HT1080 (cell line): ENCODE measurements at regions not wholly inside any gene's neighbourhood (a gene's known extent, or its start where the extent isn't known, plus 50 kb on each side); places are given as distances from the start of the nearest gene placed in this dataset.
A peak's percentile ranks its signal among the peaks of the same experiment; 100 is the strongest.
"Not testable (repeated sequence)": the region's sequence is repeated elsewhere in the genome, so short reads cannot be mapped to it uniquely, and the experiment has no call there.

Experiments
- DNase-seq: peaks from one replicate; pipeline ENCODE4 v3.0.0-alpha.2; 2015; ENCODE audit warnings: low read depth

DNA sequence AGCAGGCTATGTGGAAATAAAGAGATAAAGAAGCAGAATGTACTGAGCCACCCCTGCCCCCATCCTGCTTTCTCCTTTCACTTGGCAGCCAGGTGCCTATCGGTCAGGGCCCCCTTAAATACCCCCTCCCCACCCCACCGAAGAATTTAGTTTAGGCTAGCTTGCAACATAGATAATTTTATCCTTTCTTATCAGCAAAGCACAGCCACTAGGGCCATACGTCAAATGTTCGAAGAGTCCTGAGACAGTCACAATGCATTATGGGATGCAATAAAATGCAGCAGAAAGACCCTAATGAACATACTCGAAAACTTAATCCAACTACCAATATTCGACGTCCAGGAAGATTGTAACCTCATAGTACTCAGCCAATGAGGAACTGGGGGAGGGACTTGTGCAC, 71.4 kb downstream of the ZNF195 start:
- not testable (repeated sequence) for DNase-seq

DNA sequence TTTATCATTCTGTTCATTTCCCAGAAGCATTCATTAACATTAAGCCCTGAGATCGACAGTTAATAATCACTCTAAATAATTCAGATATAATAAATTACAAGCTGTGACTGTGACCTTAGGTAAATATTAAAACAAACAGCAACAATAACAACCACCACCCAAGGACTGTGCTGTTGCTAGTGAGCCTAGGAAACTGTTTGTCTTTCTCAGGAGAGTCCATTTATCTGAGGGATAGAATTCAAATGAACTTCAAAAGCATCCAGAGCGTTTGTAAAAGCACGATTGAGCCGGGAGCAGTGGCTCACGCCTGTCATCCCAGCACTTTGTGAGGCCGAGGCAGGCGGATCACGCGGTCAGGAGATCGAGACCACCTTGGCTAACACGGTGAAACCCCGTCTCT, 68.8 kb upstream of the MRGPRE start:
- not testable (repeated sequence) for DNase-seq

DNA sequence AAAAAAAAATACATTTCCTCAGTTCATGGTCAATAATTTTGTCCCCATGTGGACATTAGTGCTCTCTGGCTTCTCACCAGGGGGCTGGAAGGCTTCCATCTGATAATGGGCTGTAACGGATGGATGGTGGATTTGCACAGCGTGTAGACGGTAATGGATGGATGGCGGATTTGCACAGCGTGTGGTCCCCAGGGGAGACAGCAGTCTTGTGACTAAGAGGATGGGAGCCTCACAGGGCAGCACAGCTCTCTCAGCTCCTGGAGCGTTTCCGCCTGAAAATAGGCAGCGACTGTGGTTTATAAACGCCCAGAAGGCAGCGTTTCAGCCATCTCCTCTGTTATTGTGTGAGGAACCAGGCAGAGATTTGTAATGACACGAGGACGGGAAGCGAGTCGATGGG, 68.4 kb upstream of the MRGPRE start:
- DNase-seq = not testable (repeated sequence)

DNA sequence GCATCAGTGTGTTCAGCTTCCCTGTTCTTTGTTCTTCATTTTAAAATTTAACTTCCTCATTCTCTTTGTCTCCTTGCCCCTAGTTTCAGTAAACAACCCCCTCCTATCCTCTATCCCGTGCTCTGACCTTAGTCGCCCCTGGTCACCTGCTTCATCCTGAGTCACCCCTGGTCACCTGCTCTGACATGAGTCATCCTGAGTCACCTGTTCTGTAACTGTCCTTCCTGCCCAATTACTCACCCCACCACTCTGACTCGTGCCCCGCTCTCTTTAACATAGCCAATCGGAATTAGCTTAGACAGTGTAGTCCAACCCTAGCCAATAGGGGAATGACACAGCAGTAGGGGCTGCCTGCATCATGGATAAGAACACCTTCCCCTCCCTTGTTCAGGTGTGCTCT, 65.6 kb upstream of the MRGPRE start:
- DNase-seq = peak; percentile 60

DNA sequence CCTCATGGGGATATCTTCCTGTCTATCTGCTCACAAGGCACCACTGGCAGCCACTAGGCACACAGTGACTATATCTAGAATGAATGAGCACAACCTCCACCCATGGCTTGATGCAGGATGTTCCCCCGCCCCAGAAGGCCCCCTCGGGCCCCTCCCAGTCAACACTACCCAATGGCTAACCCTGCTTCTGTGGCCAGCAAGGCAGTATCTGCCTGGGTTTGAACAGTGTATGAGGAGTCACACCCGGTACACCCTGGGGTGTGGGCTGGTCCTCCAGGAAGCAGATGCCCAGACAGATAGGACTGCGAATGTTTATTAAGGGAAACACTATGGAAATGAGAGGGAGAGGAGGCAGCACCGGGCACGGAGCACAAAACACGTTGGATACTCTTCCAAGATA, 58.3 kb upstream of the MRGPRE start:
- not testable (repeated sequence) for DNase-seq

DNA sequence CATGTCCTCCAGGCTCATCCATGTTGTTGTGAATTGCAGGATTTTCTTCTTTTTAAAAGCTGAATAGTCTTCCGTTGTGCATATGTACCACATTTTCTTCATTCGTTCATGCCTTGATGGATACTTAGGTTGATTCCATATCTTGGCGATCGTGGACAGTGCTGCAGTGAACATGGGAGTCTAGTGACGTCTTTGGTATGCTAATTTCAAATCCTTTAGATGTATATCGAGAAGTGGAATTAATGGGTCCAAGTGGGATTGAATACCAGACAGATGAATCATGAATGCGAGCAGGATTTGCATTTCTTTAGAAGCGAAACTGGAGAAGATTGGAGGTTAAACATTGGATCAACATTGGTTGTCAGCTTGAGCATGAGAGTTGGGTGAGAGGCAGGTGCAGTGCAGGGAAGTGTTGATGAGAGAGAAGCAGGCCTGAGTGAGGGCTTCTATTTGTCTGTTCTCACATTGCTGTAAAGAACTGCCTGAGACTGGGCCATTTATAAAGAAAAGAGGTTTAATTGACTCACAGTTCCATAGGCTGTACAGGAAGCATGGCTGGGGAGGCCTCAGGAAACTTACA, 55.2 kb upstream of the MRGPRE start:
- not testable (repeated sequence) for DNase-seq

DNA sequence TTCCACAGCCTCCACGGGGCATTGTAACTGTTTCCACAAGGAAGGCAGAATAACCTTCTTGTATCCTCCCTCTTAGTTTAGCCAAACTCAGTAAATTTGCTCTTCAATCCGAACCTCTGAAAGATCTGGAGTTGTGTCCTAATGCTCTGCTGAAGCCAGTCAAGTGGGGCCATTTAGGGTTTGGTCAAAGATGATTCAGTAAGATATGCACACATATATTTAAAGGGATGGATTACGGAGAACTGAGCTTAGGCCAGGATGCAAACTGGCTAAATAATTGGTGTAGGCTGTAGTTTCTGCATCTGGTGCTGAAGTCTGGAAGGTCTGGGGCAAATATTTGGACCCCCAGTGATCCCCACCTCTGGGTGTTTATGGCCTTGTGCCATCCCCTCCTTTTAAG, 53.0 kb upstream of the MRGPRE start:
- not testable (repeated sequence) for DNase-seq

DNA sequence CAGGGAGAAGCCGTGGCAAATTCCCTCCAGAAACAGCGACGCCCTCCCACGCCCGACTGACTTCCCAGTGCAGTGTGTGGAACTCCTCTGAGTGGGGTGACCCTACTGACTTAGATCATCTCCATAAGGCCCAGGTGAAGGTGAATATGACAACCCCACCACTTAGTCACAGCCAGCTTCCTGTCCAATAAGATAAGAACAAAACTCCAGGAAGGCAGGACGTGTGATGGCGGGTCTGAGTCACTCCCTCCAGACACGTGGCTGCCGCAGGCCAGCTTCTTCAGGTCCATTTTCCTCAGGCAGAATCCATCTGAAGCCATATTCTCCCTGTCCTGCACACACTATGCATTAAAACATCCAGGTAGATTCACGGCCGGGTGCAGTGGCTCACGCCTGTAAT, 52.0 kb upstream of the MRGPRE start:
- not testable (repeated sequence) for DNase-seq

DNA sequence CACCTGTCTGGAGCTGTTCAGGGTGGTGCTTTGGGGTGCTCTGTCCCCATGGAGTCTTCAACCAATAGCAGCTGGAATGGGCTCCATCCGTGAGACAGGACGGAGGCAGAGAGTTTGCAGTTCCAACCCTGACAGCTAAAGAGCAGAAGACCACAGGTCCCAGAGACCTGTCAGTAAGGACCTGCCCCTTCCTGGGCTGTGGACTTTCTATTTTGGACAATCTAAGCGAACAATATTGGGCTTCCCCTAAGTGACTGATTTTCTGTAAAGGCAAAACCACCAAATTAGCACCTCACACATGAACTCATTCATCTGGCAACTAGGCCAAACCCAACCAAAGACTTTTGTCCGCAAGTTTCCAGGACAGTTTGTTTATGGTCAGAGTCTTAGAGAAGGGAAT, 50.5 kb upstream of the MRGPRE start:
- DNase-seq = not testable (repeated sequence)
